ENCODE measurements at regions not wholly inside any gene's neighbourhood (a gene's known extent, or its start where the extent isn't known, plus 50 kb on each side); places are given as distances from the start of the nearest gene placed in this dataset.

DNA sequence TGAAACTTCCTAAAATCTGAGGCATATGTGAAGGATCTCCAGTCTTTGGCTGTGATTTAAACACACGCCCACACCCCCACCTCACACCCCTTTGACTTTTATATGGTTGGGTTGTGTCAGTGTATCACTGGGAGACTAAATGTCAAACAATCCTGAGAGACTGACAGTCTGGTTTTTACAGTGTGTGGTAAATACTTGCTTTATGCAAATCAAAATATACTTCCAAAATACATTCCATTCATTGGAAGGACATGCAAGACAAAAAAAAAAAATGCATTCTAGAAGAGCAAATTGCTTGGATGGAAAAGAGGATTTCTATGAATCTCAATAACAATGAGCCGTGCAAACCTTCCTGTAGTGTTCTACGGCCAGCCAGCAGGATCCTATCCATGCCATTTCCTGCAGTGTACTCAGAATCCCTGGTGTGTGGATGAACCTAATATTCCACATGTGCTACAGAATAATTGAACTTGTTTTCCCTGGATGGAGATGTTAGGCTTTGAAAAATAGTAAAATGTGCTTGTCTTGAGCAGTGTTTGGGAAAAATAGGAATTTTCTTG, 602.1 kb upstream of the GOT2 start:
- TF ChIP-seq POLR2AphosphoS5 (IDR thresholded peaks at IDR 0.05; ENCODE audit: low read depth, low read length) (no peak), POLR2A (IDR thresholded peaks at IDR 0.05; ENCODE audit: low read depth, low read length) (no peak)

Measured in GM12892 (cell line).